ENCODE measurements at regions not wholly inside any gene's neighbourhood (a gene's known extent, or its start where the extent isn't known, plus 50 kb on each side); places are given as distances from the start of the nearest gene placed in this dataset.

- H3K27ac Mint-ChIP-seq: no peak overlapping the region
- H3K27me3 Mint-ChIP-seq: no peaks in the 10 kb centered on the region
- H3K36me3 Mint-ChIP-seq (ENCODE audit: insufficient read depth): no peaks in the 10 kb centered on the region
- DNase-seq (no peak), ATAC-seq (replicated peaks) (no peak)
- no peak overlapping the region for H3K4me3 Mint-ChIP-seq
- H3K9me3 Mint-ChIP-seq: peaks cover 5 to 6% of the 10 kb centered on the region in 2 donors
- no peaks in the 10 kb centered on the region for H3K4me1 Mint-ChIP-seq (ENCODE audit: low read depth in 2 of 2)
Observed at GRCh38 chr19:31897292-31897691, 448.1 kb upstream of the ZNF507 start.

GRCh38 chr19:31900991-31901390 is 444.4 kb upstream of the ZNF507 start:
- peaks cover 4 to 25% of the 10 kb centered on the region in 2 donors for H3K9me3 Mint-ChIP-seq

GRCh38 chr19:31902821-31903220 is 442.6 kb upstream of the ZNF507 start:
- Mint-ChIP-seq H3K27ac (no peak overlapping the region), H3K36me3 (ENCODE audit: insufficient read depth) (no peaks in the 10 kb centered on the region), H3K4me3 (no peak overlapping the region), H3K4me1 (ENCODE audit: low read depth in 2 of 2) (peaks cover 0 to 2% of the 10 kb centered on the region in 2 donors), H3K27me3 (peaks cover 6 to 14% of the 10 kb centered on the region in 2 donors), H3K9me3 (peaks cover 2 to 28% of the 10 kb centered on the region in 2 donors)
- no peak for DNase-seq
- ATAC-seq (replicated peaks): no peak

More at GRCh38 chr19:31900991-31901390, 444.4 kb upstream of the ZNF507 start:
- ATAC-seq (replicated peaks): no peak
- H3K27ac Mint-ChIP-seq: no peak overlapping the region
- H3K27me3 Mint-ChIP-seq: peaks cover 6 to 14% of the 10 kb centered on the region in 2 donors
- H3K36me3 Mint-ChIP-seq (ENCODE audit: insufficient read depth): no peaks in the 10 kb centered on the region
- no peak overlapping the region for H3K4me3 Mint-ChIP-seq
- peaks cover 0 to 2% of the 10 kb centered on the region in 2 donors for H3K4me1 Mint-ChIP-seq (ENCODE audit: low read depth in 2 of 2)
- DNase-seq: no peak

GRCh38 chr19:31903979-31904378 is 441.4 kb upstream of the ZNF507 start:
- peaks cover 2 to 28% of the 10 kb centered on the region in 2 donors for H3K9me3 Mint-ChIP-seq
- peaks cover 6 to 14% of the 10 kb centered on the region in 2 donors for H3K27me3 Mint-ChIP-seq
- ATAC-seq (replicated peaks) (no peak), DNase-seq (no peak)
- no peaks in the 10 kb centered on the region for H3K36me3 Mint-ChIP-seq (ENCODE audit: insufficient read depth)
- H3K27ac Mint-ChIP-seq: no peak overlapping the region
- peaks cover 0 to 2% of the 10 kb centered on the region in 2 donors for H3K4me1 Mint-ChIP-seq (ENCODE audit: low read depth in 2 of 2)
- no peak overlapping the region for H3K4me3 Mint-ChIP-seq

- no peak for ATAC-seq (replicated peaks)
- H3K27me3 Mint-ChIP-seq: peaks cover 11 to 14% of the 10 kb centered on the region in 2 donors
- no peak overlapping the region for H3K4me3 Mint-ChIP-seq
- H3K27ac Mint-ChIP-seq: no peak overlapping the region
- H3K36me3 Mint-ChIP-seq (ENCODE audit: insufficient read depth): no peaks in the 10 kb centered on the region
- H3K9me3 Mint-ChIP-seq: peaks cover 2 to 23% of the 10 kb centered on the region in 2 donors
- no peak for DNase-seq
- H3K4me1 Mint-ChIP-seq (ENCODE audit: low read depth in 2 of 2): peaks cover 0 to 2% of the 10 kb centered on the region in 2 donors
Observed at GRCh38 chr19:31906111-31906871, 439.1 kb upstream of the ZNF507 start.

- Mint-ChIP-seq H3K36me3 (ENCODE audit: insufficient read depth) (no peaks in the 10 kb centered on the region), H3K4me1 (ENCODE audit: low read depth in 2 of 2) (peaks cover 0 to 2% of the 10 kb centered on the region in 2 donors), H3K27ac (no peak overlapping the region), H3K27me3 (peaks cover 11 to 14% of the 10 kb centered on the region in 2 donors), H3K4me3 (no peak overlapping the region), H3K9me3 (peaks cover 0 to 23% of the 10 kb centered on the region in 2 donors)
- ATAC-seq (replicated peaks) (no peak), DNase-seq (no peak)
Observed at GRCh38 chr19:31907661-31908060, 437.7 kb upstream of the ZNF507 start.

- Mint-ChIP-seq H3K4me3 (no peak overlapping the region), H3K27me3 (peaks cover 11 to 13% of the 10 kb centered on the region in 2 donors), H3K27ac (no peak overlapping the region), H3K9me3 (peaks cover 0 to 20% of the 10 kb centered on the region in 2 donors), H3K4me1 (ENCODE audit: low read depth in 2 of 2) (peaks cover 0 to 2% of the 10 kb centered on the region in 2 donors), H3K36me3 (ENCODE audit: insufficient read depth) (no peaks in the 10 kb centered on the region)
- ATAC-seq (replicated peaks) (no peak), DNase-seq (no peak)
Observed at GRCh38 chr19:31908080-31908479, 437.3 kb upstream of the ZNF507 start.

GRCh38 chr19:31908496-31909225 is 436.7 kb upstream of the ZNF507 start:
- Mint-ChIP-seq H3K4me1 (ENCODE audit: low read depth in 2 of 2) (peaks cover 0 to 2% of the 10 kb centered on the region in 2 donors), H3K27ac (no peak overlapping the region), H3K9me3 (peaks cover 0 to 14% of the 10 kb centered on the region in 2 donors), H3K27me3 (peaks cover 8 to 10% of the 10 kb centered on the region in 2 donors), H3K36me3 (ENCODE audit: insufficient read depth) (no peaks in the 10 kb centered on the region), H3K4me3 (no peak overlapping the region)
- ATAC-seq (replicated peaks) (no peak), DNase-seq (no peak)

GRCh38 chr19:31910224-31910623 is 435.2 kb upstream of the ZNF507 start:
- Mint-ChIP-seq H3K4me3 (no peak overlapping the region), H3K4me1 (ENCODE audit: low read depth in 2 of 2) (peaks cover 0 to 2% of the 10 kb centered on the region in 2 donors), H3K27ac (no peak overlapping the region), H3K36me3 (ENCODE audit: insufficient read depth) (no peaks in the 10 kb centered on the region), H3K9me3 (peaks cover 0 to 7% of the 10 kb centered on the region in 2 donors), H3K27me3 (peaks cover 0 to 5% of the 10 kb centered on the region in 2 donors)
- no peak for ATAC-seq (replicated peaks)
- DNase-seq: no peak

- ATAC-seq (replicated peaks): no peak
- Mint-ChIP-seq H3K27ac (no peak overlapping the region), H3K4me3 (no peak overlapping the region), H3K4me1 (ENCODE audit: low read depth in 2 of 2) (no peaks in the 10 kb centered on the region), H3K27me3 (peaks cover 0 to 5% of the 10 kb centered on the region in 2 donors), H3K36me3 (ENCODE audit: insufficient read depth) (no peaks in the 10 kb centered on the region), H3K9me3 (no peaks in the 10 kb centered on the region)
- no peak for DNase-seq
Observed at GRCh38 chr19:31911577-31911976, 433.8 kb upstream of the ZNF507 start.

- no peaks in the 10 kb centered on the region for H3K4me1 Mint-ChIP-seq (ENCODE audit: low read depth in 2 of 2)
- H3K36me3 Mint-ChIP-seq (ENCODE audit: insufficient read depth): no peaks in the 10 kb centered on the region
- H3K27me3 Mint-ChIP-seq: peaks cover 0 to 5% of the 10 kb centered on the region in 2 donors
- H3K9me3 Mint-ChIP-seq: no peaks in the 10 kb centered on the region
- no peak for ATAC-seq (replicated peaks)
- H3K27ac Mint-ChIP-seq: no peak overlapping the region
- H3K4me3 Mint-ChIP-seq: no peak overlapping the region
- no peak for DNase-seq
Observed at GRCh38 chr19:31913103-31913661, 432.2 kb upstream of the ZNF507 start.

GRCh38 chr19:31930401-31930800 is 415.0 kb upstream of the ZNF507 start:
- Mint-ChIP-seq H3K27me3 (no peaks in the 10 kb centered on the region), H3K27ac (no peak overlapping the region), H3K36me3 (ENCODE audit: insufficient read depth) (no peaks in the 10 kb centered on the region), H3K4me1 (ENCODE audit: low read depth in 2 of 2) (no peaks in the 10 kb centered on the region), H3K4me3 (no peak overlapping the region), H3K9me3 (no peaks in the 10 kb centered on the region)
- no peak for ATAC-seq (replicated peaks)
- DNase-seq: no peak

- DNase-seq (no peak), ATAC-seq (replicated peaks) (no peak)
- H3K9me3 Mint-ChIP-seq: peaks cover 0 to 2% of the 10 kb centered on the region in 2 donors
- H3K27me3 Mint-ChIP-seq: no peaks in the 10 kb centered on the region
- H3K4me3 Mint-ChIP-seq: no peak overlapping the region
- H3K27ac Mint-ChIP-seq: no peak overlapping the region
- H3K4me1 Mint-ChIP-seq (ENCODE audit: low read depth in 2 of 2): no peaks in the 10 kb centered on the region
- peaks cover 4% of the 10 kb centered on the region for H3K36me3 Mint-ChIP-seq (ENCODE audit: insufficient read depth)
Observed at GRCh38 chr19:31937983-31938382, 407.4 kb upstream of the ZNF507 start.

Measured in effector memory CD8-positive, alpha-beta T cell (primary cell).